Sigmoid colon (tissue), 4 donors: ENCODE measurements at regions not wholly inside any gene's neighbourhood (a gene's known extent, or its start where the extent isn't known, plus 50 kb on each side); places are given as distances from the start of the nearest gene placed in this dataset.

Experiments used
- CTCF ChIP-seq, 4 experiments: fragments of 450-650 bp in 3 of 4; fragments of 200-600 bp in 1 of 4; IDR thresholded peaks; one replicate each; pipeline ENCODE4 v1.5.1; 2016 to 2019; ENCODE audit warnings: antibody characterized with exemption in 4 of 4, mild to moderate bottlenecking in 3 of 4, moderate library complexity in 2 of 4
- EP300 ChIP-seq, 4 donors: sonication (generic); formaldehyde crosslinking; IDR thresholded peaks; one replicate each; pipeline ENCODE4 v1.6.1; 2017; ENCODE audit warnings: antibody characterized with exemption in 4 of 4
- POLR2A ChIP-seq, 2 donors: fragments of 450-650 bp; IDR thresholded peaks; one replicate each; pipeline ENCODE4 v1.6.1; 2016; ENCODE audit warnings: antibody characterized with exemption in 2 of 2, mild to moderate bottlenecking in 2 of 2, moderate library complexity in 2 of 2
- POLR2AphosphoS5 ChIP-seq, 4 donors: sonication (generic); formaldehyde crosslinking; IDR thresholded peaks; one replicate each; pipeline ENCODE4 v1.6.1; 2017; ENCODE audit warnings: antibody characterized with exemption in 4 of 4

GRCh38 chrX:136936183-136936549, 55.6 kb upstream of the RBMX start:
- no peak for TF ChIP-seq POLR2A (IDR thresholded peaks at IDR 0.05)
- TF ChIP-seq CTCF (IDR thresholded peaks at IDR 0.05), result no peak
- TF ChIP-seq EP300 (IDR thresholded peaks at IDR 0.05), result no peak
- TF ChIP-seq POLR2AphosphoS5 (IDR thresholded peaks at IDR 0.05), result no peak
